ENCODE measurements at regions not wholly inside any gene's neighbourhood (a gene's known extent, or its start where the extent isn't known, plus 50 kb on each side); places are given as distances from the start of the nearest gene placed in this dataset.

GRCh38 chr3:191631496-191631895 is 170.5 kb downstream of the PYDC2 start:
- no peak for TF ChIP-seq CTCF (conservative IDR thresholded peaks at IDR 0.05)
- TF ChIP-seq ZFX (IDR thresholded peaks at IDR 0.05): no peak
